Liver (tissue), 3 donors: ENCODE measurements at regions not wholly inside any gene's neighbourhood (a gene's known extent, or its start where the extent isn't known, plus 50 kb on each side); places are given as distances from the start of the nearest gene placed in this dataset.

Experiments
- FOXA1 ChIP-seq: IDR thresholded peaks from 2 replicates; pipeline ENCODE4 v1.6.1; 2016; ENCODE audit warnings: antibody characterized with exemption
- HNF4A ChIP-seq, 2 donors: conservative IDR thresholded peaks; 2 replicates each; pipeline ENCODE4 v1.6.1; 2016; ENCODE audit warnings: antibody characterized with exemption in 2 of 2, mild to moderate bottlenecking in 2 of 2
- JUND ChIP-seq, 2 donors: IDR thresholded peaks; 2 replicates each; pipeline ENCODE4 v1.6.1; 2016; ENCODE audit warnings: antibody characterized with exemption in 2 of 2
- NR2F2 ChIP-seq: IDR thresholded peaks from 2 replicates; pipeline ENCODE4 v1.6.1; 2016; ENCODE audit warnings: antibody characterized with exemption
- RAD21 ChIP-seq, 2 donors: IDR thresholded peaks; 2 replicates each; pipeline ENCODE4 v1.6.1; 2016; ENCODE audit warnings: antibody characterized with exemption in 2 of 2, mild to moderate bottlenecking in 2 of 2
- SP1 ChIP-seq: IDR thresholded peaks from 2 replicates; pipeline ENCODE4 v1.6.1; 2018; ENCODE audit warnings: antibody characterized with exemption, mild to moderate bottlenecking
- TAF1 ChIP-seq: conservative IDR thresholded peaks from 2 replicates; pipeline ENCODE4 v1.6.1; 2016; ENCODE audit warnings: antibody characterized with exemption, mild to moderate bottlenecking
- YY1 ChIP-seq: IDR thresholded peaks from 2 replicates; pipeline ENCODE4 v1.6.1; 2016; ENCODE audit warnings: antibody characterized with exemption, mild to moderate bottlenecking
- TF ChIP-seq, protein P1 (sequence below): IDR thresholded peaks from 2 replicates; pipeline ENCODE4 v1.6.1; 2016; ENCODE audit warnings: antibody characterized with exemption, mild to moderate bottlenecking
- TF ChIP-seq, protein P2 (sequence below): fragments of 150-350 bp; IDR thresholded peaks from 2 replicates; pipeline ENCODE4 v1.5.1; 2017; ENCODE audit warnings: improper control_type of control experiment, low read depth, low read length; ENCODE audit not compliant: missing input control
- TF ChIP-seq, protein P3 (sequence below): IDR thresholded peaks from 2 replicates; pipeline ENCODE4 v1.6.1; 2016; ENCODE audit warnings: antibody characterized with exemption
- TF ChIP-seq, protein P4 (sequence below): IDR thresholded peaks from 2 replicates; pipeline ENCODE4 v1.6.1; 2016; ENCODE audit warnings: antibody characterized with exemption
- TF ChIP-seq, protein P5 (sequence below): IDR thresholded peaks from 2 replicates; pipeline ENCODE4 v1.6.1; 2016; ENCODE audit warnings: antibody characterized with exemption
- donor health status: healthy.
- donor health status: healthy.

DNA sequence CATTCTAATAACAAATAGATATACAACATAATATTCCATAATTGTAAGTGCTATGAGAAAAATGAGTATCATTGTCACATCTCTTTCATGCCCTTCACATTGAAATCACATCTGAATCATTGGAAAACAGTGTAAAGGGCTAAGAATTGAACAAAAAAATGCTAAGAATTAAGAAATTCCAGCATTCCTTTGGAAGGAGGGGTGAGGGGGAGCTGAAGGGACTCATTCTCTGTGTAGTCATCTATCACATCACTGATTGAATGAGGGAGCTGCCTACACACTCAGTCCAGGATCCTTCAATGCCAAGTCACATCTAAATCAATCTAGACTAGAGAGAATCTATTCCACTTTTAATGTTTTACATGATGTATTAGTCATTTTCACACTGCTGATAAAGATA lies 286.6 kb downstream of the DTWD2 start:
- TF ChIP-seq, protein P1, sequence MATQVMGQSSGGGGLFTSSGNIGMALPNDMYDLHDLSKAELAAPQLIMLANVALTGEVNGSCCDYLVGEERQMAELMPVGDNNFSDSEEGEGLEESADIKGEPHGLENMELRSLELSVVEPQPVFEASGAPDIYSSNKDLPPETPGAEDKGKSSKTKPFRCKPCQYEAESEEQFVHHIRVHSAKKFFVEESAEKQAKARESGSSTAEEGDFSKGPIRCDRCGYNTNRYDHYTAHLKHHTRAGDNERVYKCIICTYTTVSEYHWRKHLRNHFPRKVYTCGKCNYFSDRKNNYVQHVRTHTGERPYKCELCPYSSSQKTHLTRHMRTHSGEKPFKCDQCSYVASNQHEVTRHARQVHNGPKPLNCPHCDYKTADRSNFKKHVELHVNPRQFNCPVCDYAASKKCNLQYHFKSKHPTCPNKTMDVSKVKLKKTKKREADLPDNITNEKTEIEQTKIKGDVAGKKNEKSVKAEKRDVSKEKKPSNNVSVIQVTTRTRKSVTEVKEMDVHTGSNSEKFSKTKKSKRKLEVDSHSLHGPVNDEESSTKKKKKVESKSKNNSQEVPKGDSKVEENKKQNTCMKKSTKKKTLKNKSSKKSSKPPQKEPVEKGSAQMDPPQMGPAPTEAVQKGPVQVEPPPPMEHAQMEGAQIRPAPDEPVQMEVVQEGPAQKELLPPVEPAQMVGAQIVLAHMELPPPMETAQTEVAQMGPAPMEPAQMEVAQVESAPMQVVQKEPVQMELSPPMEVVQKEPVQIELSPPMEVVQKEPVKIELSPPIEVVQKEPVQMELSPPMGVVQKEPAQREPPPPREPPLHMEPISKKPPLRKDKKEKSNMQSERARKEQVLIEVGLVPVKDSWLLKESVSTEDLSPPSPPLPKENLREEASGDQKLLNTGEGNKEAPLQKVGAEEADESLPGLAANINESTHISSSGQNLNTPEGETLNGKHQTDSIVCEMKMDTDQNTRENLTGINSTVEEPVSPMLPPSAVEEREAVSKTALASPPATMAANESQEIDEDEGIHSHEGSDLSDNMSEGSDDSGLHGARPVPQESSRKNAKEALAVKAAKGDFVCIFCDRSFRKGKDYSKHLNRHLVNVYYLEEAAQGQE: no peak
- TF ChIP-seq, protein P2, sequence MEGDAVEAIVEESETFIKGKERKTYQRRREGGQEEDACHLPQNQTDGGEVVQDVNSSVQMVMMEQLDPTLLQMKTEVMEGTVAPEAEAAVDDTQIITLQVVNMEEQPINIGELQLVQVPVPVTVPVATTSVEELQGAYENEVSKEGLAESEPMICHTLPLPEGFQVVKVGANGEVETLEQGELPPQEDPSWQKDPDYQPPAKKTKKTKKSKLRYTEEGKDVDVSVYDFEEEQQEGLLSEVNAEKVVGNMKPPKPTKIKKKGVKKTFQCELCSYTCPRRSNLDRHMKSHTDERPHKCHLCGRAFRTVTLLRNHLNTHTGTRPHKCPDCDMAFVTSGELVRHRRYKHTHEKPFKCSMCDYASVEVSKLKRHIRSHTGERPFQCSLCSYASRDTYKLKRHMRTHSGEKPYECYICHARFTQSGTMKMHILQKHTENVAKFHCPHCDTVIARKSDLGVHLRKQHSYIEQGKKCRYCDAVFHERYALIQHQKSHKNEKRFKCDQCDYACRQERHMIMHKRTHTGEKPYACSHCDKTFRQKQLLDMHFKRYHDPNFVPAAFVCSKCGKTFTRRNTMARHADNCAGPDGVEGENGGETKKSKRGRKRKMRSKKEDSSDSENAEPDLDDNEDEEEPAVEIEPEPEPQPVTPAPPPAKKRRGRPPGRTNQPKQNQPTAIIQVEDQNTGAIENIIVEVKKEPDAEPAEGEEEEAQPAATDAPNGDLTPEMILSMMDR: no peak
- TF ChIP-seq TAF1: no peak
- TF ChIP-seq YY1: no peak
- TF ChIP-seq SP1: no peak
- TF ChIP-seq RAD21 (IDR thresholded peaks at IDR 0.05): no peak
- TF ChIP-seq, protein P3, sequence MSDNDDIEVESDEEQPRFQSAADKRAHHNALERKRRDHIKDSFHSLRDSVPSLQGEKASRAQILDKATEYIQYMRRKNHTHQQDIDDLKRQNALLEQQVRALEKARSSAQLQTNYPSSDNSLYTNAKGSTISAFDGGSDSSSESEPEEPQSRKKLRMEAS: no peak
- TF ChIP-seq, protein P4, sequence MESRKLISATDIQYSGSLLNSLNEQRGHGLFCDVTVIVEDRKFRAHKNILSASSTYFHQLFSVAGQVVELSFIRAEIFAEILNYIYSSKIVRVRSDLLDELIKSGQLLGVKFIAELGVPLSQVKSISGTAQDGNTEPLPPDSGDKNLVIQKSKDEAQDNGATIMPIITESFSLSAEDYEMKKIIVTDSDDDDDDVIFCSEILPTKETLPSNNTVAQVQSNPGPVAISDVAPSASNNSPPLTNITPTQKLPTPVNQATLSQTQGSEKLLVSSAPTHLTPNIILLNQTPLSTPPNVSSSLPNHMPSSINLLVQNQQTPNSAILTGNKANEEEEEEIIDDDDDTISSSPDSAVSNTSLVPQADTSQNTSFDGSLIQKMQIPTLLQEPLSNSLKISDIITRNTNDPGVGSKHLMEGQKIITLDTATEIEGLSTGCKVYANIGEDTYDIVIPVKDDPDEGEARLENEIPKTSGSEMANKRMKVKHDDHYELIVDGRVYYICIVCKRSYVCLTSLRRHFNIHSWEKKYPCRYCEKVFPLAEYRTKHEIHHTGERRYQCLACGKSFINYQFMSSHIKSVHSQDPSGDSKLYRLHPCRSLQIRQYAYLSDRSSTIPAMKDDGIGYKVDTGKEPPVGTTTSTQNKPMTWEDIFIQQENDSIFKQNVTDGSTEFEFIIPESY: no peak
- no peak for TF ChIP-seq JUND (IDR thresholded peaks at IDR 0.05)
- TF ChIP-seq HNF4A (conservative IDR thresholded peaks at IDR 0.05): no peak
- TF ChIP-seq FOXA1: no peak
- no peak for TF ChIP-seq NR2F2
- TF ChIP-seq, protein P5, sequence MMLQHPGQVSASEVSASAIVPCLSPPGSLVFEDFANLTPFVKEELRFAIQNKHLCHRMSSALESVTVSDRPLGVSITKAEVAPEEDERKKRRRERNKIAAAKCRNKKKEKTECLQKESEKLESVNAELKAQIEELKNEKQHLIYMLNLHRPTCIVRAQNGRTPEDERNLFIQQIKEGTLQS: no peak
